ENCODE measurements at regions not wholly inside any gene's neighbourhood (a gene's known extent, or its start where the extent isn't known, plus 50 kb on each side); places are given as distances from the start of the nearest gene placed in this dataset.

- Mint-ChIP-seq H3K9me3 (no peaks in the 10 kb centered on the region), H3K4me3 (no peak overlapping the region), H3K27me3 (ENCODE audit: insufficient read depth) (no peaks in the 10 kb centered on the region), H3K36me3 (ENCODE audit: low read depth) (0 out of 2 replicates have a peak, but pooled peaks cover 4% of the 10 kb centered on the region), H3K4me1 (ENCODE audit: low read depth) (peaks cover 48% of the 10 kb centered on the region), H3K27ac (no peak overlapping the region)
- no peak for DNase-seq
- TF ChIP-seq CTCF (IDR thresholded peaks at IDR 0.05), result peak; percentile 11; the same call in 1 of the 2 replicates
These were observed 170.6 kb downstream of the IBTK start for GRCh38 chr6:82076916-82077315.

- DNase-seq, result no peak
- H3K27ac Mint-ChIP-seq, result no peak overlapping the region
- H3K27me3 Mint-ChIP-seq (ENCODE audit: insufficient read depth), result no peaks in the 10 kb centered on the region
- H3K4me1 Mint-ChIP-seq (ENCODE audit: low read depth), result peaks cover 37% of the 10 kb centered on the region
- TF ChIP-seq CTCF (IDR thresholded peaks at IDR 0.05), result no peak
- no peaks in the 10 kb centered on the region for H3K9me3 Mint-ChIP-seq
- no peak overlapping the region for H3K4me3 Mint-ChIP-seq
- H3K36me3 Mint-ChIP-seq (ENCODE audit: low read depth), result 0 out of 2 replicates have a peak, but pooled peaks cover 3% of the 10 kb centered on the region
These were observed 173.0 kb downstream of the IBTK start for GRCh38 chr6:82074556-82074955.

- Mint-ChIP-seq H3K27me3 (ENCODE audit: insufficient read depth) (no peaks in the 10 kb centered on the region), H3K36me3 (ENCODE audit: low read depth) (no peaks in the 10 kb centered on the region), H3K9me3 (no peaks in the 10 kb centered on the region), H3K27ac (no peak overlapping the region), H3K4me3 (no peak overlapping the region), H3K4me1 (ENCODE audit: low read depth) (peaks cover 30% of the 10 kb centered on the region)
- TF ChIP-seq CTCF (IDR thresholded peaks at IDR 0.05), result no peak
- no peak for DNase-seq
These were observed 174.1 kb downstream of the IBTK start for GRCh38 chr6:82073484-82073883.

GRCh38 chr6:82072751-82073150 lies 174.8 kb downstream of the IBTK start:
- no peak for TF ChIP-seq CTCF (IDR thresholded peaks at IDR 0.05)
- no peaks in the 10 kb centered on the region for H3K36me3 Mint-ChIP-seq (ENCODE audit: low read depth)

GRCh38 chr6:82072121-82072521 lies 175.4 kb downstream of the IBTK start:
- H3K27me3 Mint-ChIP-seq (ENCODE audit: insufficient read depth), result no peaks in the 10 kb centered on the region
- no peak for TF ChIP-seq CTCF (IDR thresholded peaks at IDR 0.05)
- H3K4me3 Mint-ChIP-seq, result peak overlapping the region; percentile 13; the same call in 1 of the 2 replicates
- no peak overlapping the region for H3K27ac Mint-ChIP-seq
- no peaks in the 10 kb centered on the region for H3K9me3 Mint-ChIP-seq
- H3K4me1 Mint-ChIP-seq (ENCODE audit: low read depth), result peaks cover 28% of the 10 kb centered on the region
- no peak for DNase-seq
- H3K36me3 Mint-ChIP-seq (ENCODE audit: low read depth), result no peaks in the 10 kb centered on the region

More at GRCh38 chr6:82072751-82073150, 174.8 kb downstream of the IBTK start:
- H3K4me3 Mint-ChIP-seq, result no peak overlapping the region; the same call in 1 of the 2 replicates
- peak overlapping the region; percentile 52 for H3K27ac Mint-ChIP-seq
- H3K9me3 Mint-ChIP-seq, result no peaks in the 10 kb centered on the region
- no peaks in the 10 kb centered on the region for H3K27me3 Mint-ChIP-seq (ENCODE audit: insufficient read depth)
- peaks cover 30% of the 10 kb centered on the region for H3K4me1 Mint-ChIP-seq (ENCODE audit: low read depth)
- peak; percentile 73 for DNase-seq

- H3K27ac Mint-ChIP-seq, result no peak overlapping the region
- DNase-seq, result no peak
- TF ChIP-seq CTCF (IDR thresholded peaks at IDR 0.05), result no peak
- H3K36me3 Mint-ChIP-seq (ENCODE audit: low read depth), result no peaks in the 10 kb centered on the region
- H3K4me3 Mint-ChIP-seq, result no peak overlapping the region
- no peaks in the 10 kb centered on the region for H3K27me3 Mint-ChIP-seq (ENCODE audit: insufficient read depth)
- H3K9me3 Mint-ChIP-seq, result no peaks in the 10 kb centered on the region
- peaks cover 20% of the 10 kb centered on the region for H3K4me1 Mint-ChIP-seq (ENCODE audit: low read depth)
These were observed 178.8 kb downstream of the IBTK start for GRCh38 chr6:82068721-82069120.
